Keratinocyte (primary cell): ENCODE measurements at regions not wholly inside any gene's neighbourhood (a gene's known extent, or its start where the extent isn't known, plus 50 kb on each side); places are given as distances from the start of the nearest gene placed in this dataset.
"Not testable (repeated sequence)": the region's sequence is repeated elsewhere in the genome, so short reads cannot be mapped to it uniquely, and the experiment has no call there.

Experiments used
- CTCF ChIP-seq, 3 experiments: IDR thresholded peaks in 1 of 3; conservative IDR thresholded peaks in 1 of 3; optimal IDR thresholded peaks in 1 of 3; 2 replicates in 2 of 3; 3 replicates in 1 of 3; pipeline versions ENCODE3 to v1.5.1; 2011; ENCODE audit warnings: low read length in 3 of 3, mild to moderate bottlenecking in 3 of 3, moderate library complexity in 2 of 3, control low read depth in 1 of 3, inconsistent platforms in 1 of 3; ENCODE audit not compliant: insufficient read depth in 2 of 3; ENCODE audit errors: extremely low read depth in 1 of 3
- EZH2 ChIP-seq: IDR thresholded peaks from one replicate; pipeline ENCODE4 v1.6.1; 2012; ENCODE audit warnings: inconsistent platforms, mild to moderate bottlenecking, low read length, moderate library complexity

GRCh38 chr6:115521747-115522146, 538.9 kb downstream of the FRK start:
- TF ChIP-seq CTCF (optimal IDR thresholded peaks at IDR 0.05 in 1 of 3, IDR thresholded peaks at IDR 0.05 in 1 of 3, conservative IDR thresholded peaks at IDR 0.05 in 1 of 3; ENCODE audit: extremely low read depth in 1 of 3, insufficient read depth in 2 of 3, low read length in 3 of 3); EZH2: not testable (repeated sequence)
